H9 (cell line): ENCODE measurements at regions not wholly inside any gene's neighbourhood (a gene's known extent, or its start where the extent isn't known, plus 50 kb on each side); places are given as distances from the start of the nearest gene placed in this dataset.

Source experiments
- DNase-seq: peaks from one replicate; pipeline ENCODE4 v3.0.0-alpha.2; 2017
- H2AFZ ChIP-seq: one replicate; pipeline ENCODE4 v1.6.1; 2013; ENCODE audit warnings: mild to moderate bottlenecking, low read length, control low read depth, moderate library complexity
- H2AK5ac ChIP-seq: 2 replicates; pipeline ENCODE4 v1.6.1; 2013; ENCODE audit warnings: low read length, control low read depth, mixed read lengths; ENCODE audit not compliant: insufficient read length
- H2BK120ac ChIP-seq: one replicate; pipeline ENCODE4 v1.6.1; 2013; ENCODE audit warnings: low read depth, mild to moderate bottlenecking, low read length, control low read depth, inconsistent platforms; ENCODE audit not compliant: poor library complexity, severe bottlenecking
- H2BK12ac ChIP-seq: 2 replicates; pipeline ENCODE4 v1.6.1; 2013; ENCODE audit warnings: low read length, control low read depth, mixed read lengths, low read depth; ENCODE audit not compliant: insufficient read length
- H2BK15ac ChIP-seq: 2 replicates; pipeline ENCODE4 v1.6.1; 2013; ENCODE audit warnings: low read depth, low read length, control low read depth
- H2BK20ac ChIP-seq: one replicate; pipeline ENCODE4 v1.6.1; 2013; ENCODE audit warnings: low read depth, mild to moderate bottlenecking, low read length, control low read depth, inconsistent platforms; ENCODE audit not compliant: poor library complexity, severe bottlenecking
- H2BK5ac ChIP-seq: 2 replicates; pipeline ENCODE4 v1.6.1; 2013; ENCODE audit warnings: low read length, control low read depth, mixed read lengths; ENCODE audit not compliant: insufficient read length
- H3K14ac ChIP-seq: 2 replicates; pipeline ENCODE4 v1.6.1; 2013; ENCODE audit warnings: low read length, control low read depth; ENCODE audit not compliant: insufficient read depth
- H3K18ac ChIP-seq: 2 replicates; pipeline ENCODE4 v1.6.1; 2013; ENCODE audit warnings: low read depth, mild to moderate bottlenecking, mixed read lengths, low read length, control low read depth; ENCODE audit not compliant: insufficient read length
- H3K23ac ChIP-seq: 2 replicates; pipeline ENCODE4 v1.6.1; 2013; ENCODE audit warnings: low read length, control low read depth, mixed read lengths, low read depth; ENCODE audit not compliant: insufficient read length
- H3K23me2 ChIP-seq: 2 replicates; pipeline ENCODE4 v1.6.1; 2013; ENCODE audit warnings: low read depth, mild to moderate bottlenecking, mixed read lengths, low read length, control low read depth; ENCODE audit not compliant: insufficient read length, poor library complexity, severe bottlenecking
- H3K27ac ChIP-seq: 2 replicates; pipeline ENCODE4 v1.5.1; 2013; ENCODE audit warnings: low read length, control low read depth, mixed read lengths, low read depth; ENCODE audit not compliant: insufficient read length
- H3K27me3 ChIP-seq: 2 replicates; pipeline ENCODE4 v1.6.1; 2013; ENCODE audit warnings: low read length, control low read depth, inconsistent platforms; ENCODE audit not compliant: insufficient read depth
- H3K4ac ChIP-seq: 2 replicates; pipeline ENCODE4 v1.6.1; 2013; ENCODE audit warnings: low read depth, mild to moderate bottlenecking, control low read depth, inconsistent platforms, low read length, moderate library complexity
- H3K4me1 ChIP-seq: 2 replicates; pipeline ENCODE4 v1.6.1; 2013; ENCODE audit warnings: low read length, control low read depth, inconsistent platforms; ENCODE audit not compliant: insufficient read depth
- H3K4me2 ChIP-seq: 2 replicates; pipeline ENCODE4 v1.6.1; 2013; ENCODE audit warnings: low read length, control low read depth, mixed read lengths; ENCODE audit not compliant: insufficient read length, insufficient read depth
- H3K56ac ChIP-seq: 2 replicates; pipeline ENCODE4 v1.6.1; 2013; ENCODE audit warnings: low read depth, mild to moderate bottlenecking, mixed read lengths, low read length, control low read depth; ENCODE audit not compliant: insufficient read length
- H3K79me1 ChIP-seq: 2 replicates; pipeline ENCODE4 v1.6.1; 2013; ENCODE audit warnings: low read depth, mild to moderate bottlenecking, moderate library complexity, low read length, control low read depth, inconsistent platforms; ENCODE audit not compliant: insufficient read depth, poor library complexity, severe bottlenecking
- H3K79me2 ChIP-seq: 2 replicates; pipeline ENCODE4 v1.6.1; 2013; ENCODE audit warnings: low read length, control low read depth, inconsistent platforms; ENCODE audit not compliant: insufficient read depth
- H3K9ac ChIP-seq: 2 replicates; pipeline ENCODE4 v1.6.1; 2013; ENCODE audit warnings: low read length, control low read depth, mixed read lengths; ENCODE audit not compliant: insufficient read length; ENCODE audit errors: extremely low read depth
- H3K9me3 ChIP-seq: one replicate; pipeline ENCODE4 v1.6.1; 2013; ENCODE audit warnings: low read depth, low read length, inconsistent platforms; ENCODE audit not compliant: control insufficient read depth
- H3T11ph ChIP-seq: one replicate; pipeline ENCODE4 v1.6.1; 2013; ENCODE audit warnings: mild to moderate bottlenecking, low read length, control low read depth, inconsistent platforms
- H4K20me1 ChIP-seq: one replicate; pipeline ENCODE4 v1.6.1; 2013; ENCODE audit not compliant: control insufficient read depth, insufficient read length, insufficient read depth
- H4K5ac ChIP-seq: 2 replicates; pipeline ENCODE4 v1.6.1; 2013; ENCODE audit warnings: low read depth, mild to moderate bottlenecking, mixed read lengths, low read length, control low read depth; ENCODE audit not compliant: insufficient read length
- H4K8ac ChIP-seq: replicated peaks from 2 replicates; pipeline ENCODE4 v1.6.1; 2013; ENCODE audit warnings: low read length, control low read depth, mixed read lengths, low read depth; ENCODE audit not compliant: insufficient read length
- H4K91ac ChIP-seq: 2 replicates; pipeline ENCODE4 v1.6.1; 2013; ENCODE audit warnings: low read depth, mild to moderate bottlenecking, moderate library complexity, mixed read lengths, low read length, control low read depth; ENCODE audit not compliant: insufficient read length
- H3K27ac Mint-ChIP-seq, 3 experiments: 2 replicates in 2 of 3; 3 replicates in 1 of 3; pipeline ENCODE4 v1.8.0; 2020 to 2021; ENCODE audit warnings: mixed read lengths in 3 of 3, mild to moderate bottlenecking in 1 of 3, moderate library complexity in 1 of 3
- H3K27me3 Mint-ChIP-seq: 2 replicates; pipeline ENCODE4 v1.8.0; 2021; ENCODE audit warnings: low read depth, mild to moderate bottlenecking, moderate library complexity, mixed read lengths
- H3K36me3 Mint-ChIP-seq, 3 experiments: 2 replicates in 2 of 3; 3 replicates in 1 of 3; pipeline ENCODE4 v1.8.0; 2020 to 2021; ENCODE audit warnings: low read depth in 3 of 3, mixed read lengths in 3 of 3; ENCODE audit not compliant: insufficient read depth in 1 of 3
- H3K4me1 Mint-ChIP-seq, 2 experiments: 2 replicates each; pipeline ENCODE4 v1.8.0; 2020; ENCODE audit warnings: mixed read lengths in 2 of 2
- H3K4me3 Mint-ChIP-seq, 2 experiments: 2 replicates in 1 of 2; 3 replicates in 1 of 2; pipeline ENCODE4 v1.8.0; 2020 to 2021; ENCODE audit warnings: mild to moderate bottlenecking in 2 of 2, mixed read lengths in 2 of 2, moderate library complexity in 1 of 2
- H3K9me3 Mint-ChIP-seq, 2 experiments: 2 replicates in 1 of 2; 3 replicates in 1 of 2; pipeline ENCODE4 v1.8.0; 2020; ENCODE audit warnings: mild to moderate bottlenecking in 2 of 2, mixed read lengths in 2 of 2, moderate library complexity in 1 of 2
- CTCF ChIP-seq: fragments of 200-600 bp; sonication (generic); conservative IDR thresholded peaks from 3 replicates; pipeline ENCODE4 v1.8.0; 2021; ENCODE audit warnings: antibody characterized with exemption, mild to moderate bottlenecking
- WGBS: extraction: QIAGEN DNeasy Blood & Tissue Kit; methylation state at CpG from one replicate; pipeline ENCODE4 v1.1.7; 2013; ENCODE audit warnings: missing lambda C conversion rate, low lambda C conversion rate, mixed read lengths; ENCODE audit not compliant: insufficient read length; ENCODE audit errors: extremely low coverage; 5-methylcytosine and 5-hydroxymethylcytosine counted together

GRCh38 chr1:94303005-94303404 is 65.6 kb upstream of the ARHGAP29 start:
- peaks cover 4% of the 10 kb centered on the region; the same call in 1 of the 2 replicates for H3K27me3 Mint-ChIP-seq
- H4K8ac ChIP-seq = no peak overlapping the region

More at GRCh38 chr1:94303005-94303404, 65.6 kb upstream of the ARHGAP29 start:
- Histone ChIP-seq H2AK5ac (no peak overlapping the region), H3K4me1 (peaks cover 2% of the 10 kb centered on the region; the same call in 1 of the 2 replicates), H3K79me2 (no peaks in the 10 kb centered on the region), H3K79me1 (no peaks in the 10 kb centered on the region), H4K91ac (no peak overlapping the region), H3K4me2 (no peak overlapping the region), H3K4ac (no peak overlapping the region), H3T11ph (no peak overlapping the region), H2AFZ (no peak overlapping the region), H3K14ac (no peak overlapping the region), H3K18ac (no peak overlapping the region), H3K9ac (no peak overlapping the region), H3K27me3 (no peaks in the 10 kb centered on the region), H2BK15ac (no peak overlapping the region), H3K56ac (no peak overlapping the region), H4K5ac (no peak overlapping the region), H3K23ac (no peak overlapping the region), H2BK12ac (no peak overlapping the region), H3K23me2 (no peaks in the 10 kb centered on the region), H2BK120ac (no peak overlapping the region), H4K20me1 (no peaks in the 10 kb centered on the region), H2BK5ac (no peak overlapping the region), H3K9me3 (no peaks in the 10 kb centered on the region), H2BK20ac (no peak overlapping the region), H3K27ac (no peak overlapping the region)
- no CpG with 5 or more reads among the region's 1 CpG for WGBS
- H3K27ac Mint-ChIP-seq = no peak overlapping the region
- DNase-seq = no peak
- peaks cover 5 to 8% of the 10 kb centered on the region in 2 experiments; a peak in 3 of 4 replicates for H3K4me1 Mint-ChIP-seq
- H3K4me3 Mint-ChIP-seq = no peak overlapping the region
- H3K36me3 Mint-ChIP-seq = no peaks in the 10 kb centered on the region
- no peaks in the 10 kb centered on the region for H3K9me3 Mint-ChIP-seq
- TF ChIP-seq CTCF = no peak
